ENCODE measurements at regions not wholly inside any gene's neighbourhood (a gene's known extent, or its start where the extent isn't known, plus 50 kb on each side); places are given as distances from the start of the nearest gene placed in this dataset.

GRCh38 chr3:110456438-110457138 is 615.0 kb upstream of the NECTIN3 start:
- TF ChIP-seq CTCF (conservative IDR thresholded peaks at IDR 0.05) (no peak; the same call in 1 of the 2 replicates), ZFX (IDR thresholded peaks at IDR 0.05) (no peak)
